H1 (cell line): ENCODE measurements at regions not wholly inside any gene's neighbourhood (a gene's known extent, or its start where the extent isn't known, plus 50 kb on each side); places are given as distances from the start of the nearest gene placed in this dataset.

Experiments
- CTCF ChIA-PET: fragments of 300-600 bp; sonication (Branson Sonifier 250); formaldehyde crosslinking; loops from one replicate; lab custom pipeline; 2021; ENCODE audit not compliant: partially characterized antibody; lab: Charles Lee
- POLR2A ChIA-PET: fragments of 300-600 bp; sonication (Branson Sonifier 250); formaldehyde crosslinking; loops from one replicate; lab custom pipeline; 2021; ENCODE audit warnings: inconsistent platforms; ENCODE audit not compliant: partially characterized antibody; lab: Charles Lee
- DNase-seq, 2 experiments: peaks; one replicate each; pipeline versions ENCODE4 v3.0.0 to v3.0.0-alpha.2; 2010 to 2022; ENCODE audit warnings: low spot score in 2 of 2, low read depth in 1 of 2, mixed read lengths in 1 of 2
- FAIRE-seq: peaks from 2 replicates; lab custom pipeline; 2011; peaks lifted over from hg19 to GRCh38; lab: Jason Lieb, UNC
- H2AFZ ChIP-seq: 2 replicates; pipeline ENCODE4 v1.8.1; 2012; ENCODE audit warnings: low read length, inconsistent platforms
- H2AK5ac ChIP-seq: 2 replicates; pipeline ENCODE4 v1.6.1; 2013; ENCODE audit warnings: low read depth, low read length
- H2BK120ac ChIP-seq: replicated peaks from 2 replicates; pipeline ENCODE3; 2013; ENCODE audit warnings: low read depth, low read length, inconsistent platforms
- H2BK12ac ChIP-seq: 2 replicates; pipeline ENCODE4 v1.6.1; 2013; ENCODE audit warnings: low read depth, low read length
- H2BK15ac ChIP-seq: 2 replicates; pipeline ENCODE4 v1.6.1; 2013; ENCODE audit warnings: low read length
- H2BK20ac ChIP-seq: 2 replicates; pipeline ENCODE4 v1.6.1; 2013; ENCODE audit warnings: low read length
- H2BK5ac ChIP-seq: 2 replicates; pipeline ENCODE4 v1.6.1; 2013; ENCODE audit warnings: low read depth, low read length
- H3K14ac ChIP-seq: 2 replicates; pipeline ENCODE4 v1.6.1; 2013; ENCODE audit warnings: inconsistent platforms; ENCODE audit not compliant: insufficient read length
- H3K18ac ChIP-seq: 2 replicates; pipeline ENCODE4 v1.6.1; 2013; ENCODE audit warnings: low read length; ENCODE audit errors: extremely low read depth
- H3K23ac ChIP-seq: 2 replicates; pipeline ENCODE4 v1.6.1; 2013; ENCODE audit warnings: inconsistent platforms; ENCODE audit not compliant: insufficient read length
- H3K23me2 ChIP-seq: 2 replicates; pipeline ENCODE4 v1.6.1; 2013; ENCODE audit warnings: low read depth, low read length
- H3K27ac ChIP-seq: 2 replicates; pipeline ENCODE4 v1.6.1; 2011; ENCODE audit warnings: low read depth, low read length, inconsistent platforms
- H3K27me3 ChIP-seq, 4 experiments: replicated peaks in 1 of 4; 1 replicate in 1 of 4; 2 replicates in 3 of 4; pipeline versions ENCODE4 v1.6.1 to v1.8.1; 2011 to 2013; ENCODE audit warnings: low read length in 3 of 4, mild to moderate bottlenecking in 3 of 4, inconsistent platforms in 2 of 4, mixed read lengths in 2 of 4, moderate library complexity in 1 of 4; ENCODE audit not compliant: control insufficient read depth in 3 of 4, insufficient read depth in 3 of 4; ENCODE audit errors: extremely low read depth in 1 of 4
- H3K36me3 ChIP-seq, 4 experiments: 2 replicates each; pipeline versions ENCODE4 v1.6.1 to v1.8.1; 2011 to 2013; ENCODE audit warnings: mild to moderate bottlenecking in 4 of 4, low read length in 3 of 4, moderate library complexity in 2 of 4, control low read depth in 1 of 4, inconsistent platforms in 1 of 4; ENCODE audit not compliant: insufficient read depth in 4 of 4, control insufficient read depth in 2 of 4
- H3K4ac ChIP-seq: replicated peaks from 2 replicates; pipeline ENCODE3; 2013; ENCODE audit warnings: low read length, low read depth, mixed read lengths, inconsistent platforms; ENCODE audit not compliant: insufficient read length
- H3K4me1 ChIP-seq, 4 experiments: replicated peaks in 1 of 4; 1 replicate in 1 of 4; 2 replicates in 3 of 4; pipeline versions ENCODE4 v1.6.1 to v1.8.1; 2011 to 2013; ENCODE audit warnings: low read length in 3 of 4, inconsistent platforms in 2 of 4, mixed read lengths in 1 of 4; ENCODE audit not compliant: insufficient read depth in 4 of 4, control insufficient read depth in 3 of 4
- H3K4me2 ChIP-seq, 2 experiments: 2 replicates each; pipeline versions ENCODE4 v1.6.1 to v1.8.1; 2011 to 2013; ENCODE audit warnings: low read depth in 2 of 2, low read length in 2 of 2, control low read depth in 1 of 2, inconsistent platforms in 1 of 2, mild to moderate bottlenecking in 1 of 2; ENCODE audit not compliant: insufficient read depth in 1 of 2
- H3K4me3 ChIP-seq, 4 experiments: fragments of 200-600, 300-600 bp in 1 of 4; sonication (generic), shearing (Covaris generic), sonication (Bioruptor Twin) in 1 of 4; 2 replicates each; pipeline versions ENCODE4 v1.5.1 to v1.8.1; 2011 to 2016; ENCODE audit warnings: low read length in 4 of 4, low read depth in 3 of 4, control low read depth in 2 of 4, inconsistent platforms in 2 of 4, mild to moderate bottlenecking in 2 of 4, mixed read lengths in 1 of 4, moderate library complexity in 1 of 4; ENCODE audit not compliant: insufficient read depth in 2 of 4; ENCODE audit errors: extremely low read depth in 1 of 4
- H3K56ac ChIP-seq: replicated peaks from 2 replicates; pipeline ENCODE3; 2013; ENCODE audit warnings: low read depth, mild to moderate bottlenecking, mixed read lengths, low read length, inconsistent platforms; ENCODE audit not compliant: insufficient read length
- H3K79me1 ChIP-seq: 2 replicates; pipeline ENCODE4 v1.6.1; 2013; ENCODE audit warnings: low read depth, low read length, control low read depth
- H3K79me2 ChIP-seq, 2 experiments: 2 replicates each; pipeline versions ENCODE4 v1.6.1 to v1.8.1; 2012 to 2013; ENCODE audit warnings: low read length in 2 of 2, mild to moderate bottlenecking in 2 of 2, inconsistent platforms in 1 of 2; ENCODE audit not compliant: insufficient read depth in 2 of 2, control insufficient read depth in 1 of 2
- H3K9ac ChIP-seq, 4 experiments: replicated peaks in 1 of 4; 1 replicate in 1 of 4; 2 replicates in 3 of 4; pipeline versions ENCODE4 v1.6.1 to v1.8.1; 2011 to 2013; ENCODE audit warnings: low read depth in 3 of 4, low read length in 3 of 4, control low read depth in 2 of 4, mild to moderate bottlenecking in 2 of 4, moderate library complexity in 2 of 4, inconsistent platforms in 1 of 4; ENCODE audit errors: extremely low read depth in 1 of 4
- H3K9me3 ChIP-seq, 2 experiments: 2 replicates each; pipeline versions ENCODE4 v1.6.1 to v1.8.1; 2012 to 2013; ENCODE audit warnings: mild to moderate bottlenecking in 2 of 2, moderate library complexity in 2 of 2, control low read depth in 1 of 2, inconsistent platforms in 1 of 2, low read depth in 1 of 2, low read length in 1 of 2, mixed read lengths in 1 of 2; ENCODE audit not compliant: insufficient read depth in 2 of 2
- H4K20me1 ChIP-seq, 2 experiments: replicated peaks in 1 of 2; 2 replicates each; pipeline versions ENCODE3 to v1.8.1; 2011 to 2013; ENCODE audit warnings: inconsistent platforms in 2 of 2, low read length in 2 of 2, mild to moderate bottlenecking in 1 of 2; ENCODE audit not compliant: insufficient read depth in 2 of 2, control insufficient read depth in 1 of 2
- H4K5ac ChIP-seq: 2 replicates; pipeline ENCODE4 v1.6.1; 2013; ENCODE audit warnings: low read length, low read depth, mixed read lengths, inconsistent platforms; ENCODE audit not compliant: insufficient read length
- H4K8ac ChIP-seq: 2 replicates; pipeline ENCODE4 v1.8.0; 2013; ENCODE audit warnings: mild to moderate bottlenecking, moderate library complexity, low read length, inconsistent platforms; ENCODE audit not compliant: insufficient read depth; ENCODE audit errors: extremely low read depth
- H4K91ac ChIP-seq: replicated peaks from 2 replicates; pipeline ENCODE3; 2013; ENCODE audit warnings: low read length, mixed read lengths, inconsistent platforms; ENCODE audit not compliant: insufficient read length
- SRF ChIP-seq: IDR thresholded peaks from 2 replicates; pipeline ENCODE4 v1.6.1; 2011; ENCODE audit warnings: mild to moderate bottlenecking, low read depth, low read length, moderate library complexity
- WGBS, 2 experiments: shearing (Covaris generic) in 1 of 2; methylation state at CpG; one replicate each; pipeline versions ENCODE4 v1.1.6 to v1.1.7; 2013 to 2015; ENCODE audit warnings: low lambda C conversion rate in 2 of 2, mixed read lengths in 2 of 2, inconsistent platforms in 1 of 2, low coverage in 1 of 2, missing lambda C conversion rate in 1 of 2; ENCODE audit not compliant: insufficient replicate concordance in 2 of 2, insufficient coverage in 1 of 2, insufficient read length in 1 of 2; ENCODE audit errors: extremely low coverage in 1 of 2, missing lambda C conversion rate in 1 of 2; 5-methylcytosine and 5-hydroxymethylcytosine counted together

DNA sequence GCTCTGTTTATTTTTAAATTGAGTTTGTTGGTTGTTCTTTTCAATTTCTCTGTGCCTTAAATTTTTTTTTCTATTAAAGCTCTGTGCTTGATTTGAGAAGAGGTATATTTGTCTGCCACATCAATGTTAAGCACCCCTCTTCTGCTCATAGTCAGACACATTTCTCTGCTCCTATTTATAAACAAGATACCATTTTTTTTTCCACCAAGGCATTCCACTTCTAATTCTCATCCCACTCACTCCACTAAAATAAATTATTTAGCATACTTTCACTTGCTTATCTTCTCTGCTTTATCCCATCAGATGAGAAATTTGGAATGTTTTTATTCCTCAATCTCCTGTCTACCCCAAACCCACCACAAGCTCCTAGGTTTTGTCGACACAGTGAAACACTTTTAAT lies 127.0 kb upstream of the PDE5A start:
- ChIA-PET CTCF (interaction anchor here (1.4 to 2.0 kb wide), 2 partner anchors 15 to 31 kb away, joined by 3 to 5 read pairs; no protein-coding TSS in a partner anchor), POLR2A (no interaction called here)
- FAIRE-seq (no peak), DNase-seq (no peak)
- Histone ChIP-seq H3K36me3 (no peaks in the 10 kb centered on the region), H2AFZ (no peak overlapping the region), H3K14ac (no peak overlapping the region), H3K4me2 (no peak overlapping the region), H3K79me1 (no peaks in the 10 kb centered on the region), H4K5ac (no peak overlapping the region), H4K8ac (no peak overlapping the region), H3K9me3 (no peaks in the 10 kb centered on the region), H3K27ac (no peak overlapping the region), H4K20me1 (no peaks in the 10 kb centered on the region), H2BK15ac (no peak overlapping the region), H3K4me1 (no peaks in the 10 kb centered on the region), H3K18ac (no peak overlapping the region), H3K4ac (no peak overlapping the region), H2BK20ac (no peak overlapping the region), H3K23me2 (no peaks in the 10 kb centered on the region), H3K56ac (no peak overlapping the region), H3K79me2 (no peaks in the 10 kb centered on the region), H2BK5ac (no peak overlapping the region), H3K27me3 (no peaks in the 10 kb centered on the region), H3K23ac (no peak overlapping the region), H4K91ac (no peak overlapping the region), H3K4me3 (no peak overlapping the region), H2BK12ac (no peak overlapping the region), H3K9ac (no peak overlapping the region), H2BK120ac (no peak overlapping the region), H2AK5ac (no peak overlapping the region)
- 100% methylated on average over 1 of the region's 1 CpG; no CpG with 5 or more reads in 1 of the 2 experiments for WGBS, 2 experiments
- TF ChIP-seq SRF = no peak
